GM19397 (cell line): ENCODE measurements at regions not wholly inside any gene's neighbourhood (a gene's known extent, or its start where the extent isn't known, plus 50 kb on each side); places are given as distances from the start of the nearest gene placed in this dataset.

Experiments
- ATAC-seq: cut with Tn5 transposase; IDR thresholded peaks from one replicate; pipeline ENCODE4 v1.9.1; 2021; ENCODE audit warnings: mild to moderate bottlenecking, moderate library complexity; ENCODE audit not compliant: unreplicated experiment

- no peak for ATAC-seq
Observed at GRCh38 chr6:139832493-139833305, 458.3 kb upstream of the CITED2 start.

GRCh38 chr6:139829576-139829975 is 455.1 kb upstream of the CITED2 start:
- ATAC-seq: no peak

DNA sequence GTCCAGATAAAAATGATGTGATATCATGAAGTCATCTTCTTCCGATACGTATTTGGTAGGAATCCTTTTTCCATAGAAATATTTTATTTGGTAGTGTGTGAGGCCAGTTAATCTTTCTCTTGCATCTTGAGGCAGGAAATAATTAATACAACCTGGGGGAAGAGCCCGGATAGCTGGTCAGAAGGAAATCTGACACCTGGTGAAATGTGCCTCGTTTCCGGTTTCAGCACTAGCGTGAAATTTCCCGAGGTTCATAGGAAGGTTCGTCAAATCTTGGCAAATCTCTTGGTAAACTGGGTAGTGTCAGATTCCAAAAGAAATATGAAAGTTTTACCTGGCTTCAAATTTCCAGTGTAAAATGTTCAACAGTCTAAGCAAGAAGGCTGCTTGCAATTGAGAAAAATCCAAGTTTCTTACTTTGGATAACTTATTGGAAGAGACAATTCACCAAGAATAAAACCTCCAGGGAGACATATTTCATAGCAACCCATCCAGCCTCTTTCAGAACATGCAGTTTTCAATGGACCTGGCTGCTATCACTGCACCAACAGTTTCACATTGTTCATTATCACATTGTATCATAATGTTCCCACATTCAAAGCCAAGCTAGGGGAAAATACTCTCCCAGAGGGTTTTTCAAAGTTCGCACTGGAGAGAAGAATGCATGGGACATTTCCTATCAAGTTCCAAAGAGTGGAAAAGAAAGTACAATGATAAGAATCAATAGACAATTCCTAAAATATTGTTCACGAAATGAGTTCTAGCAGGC is 454.5 kb upstream of the CITED2 start:
- no peak for ATAC-seq

GRCh38 chr6:139825935-139826374 is 451.5 kb upstream of the CITED2 start:
- ATAC-seq: no peak

GRCh38 chr6:139824864-139825263 is 450.4 kb upstream of the CITED2 start:
- no peak for ATAC-seq

GRCh38 chr6:139823808-139824126 is 449.3 kb upstream of the CITED2 start:
- no peak for ATAC-seq

DNA sequence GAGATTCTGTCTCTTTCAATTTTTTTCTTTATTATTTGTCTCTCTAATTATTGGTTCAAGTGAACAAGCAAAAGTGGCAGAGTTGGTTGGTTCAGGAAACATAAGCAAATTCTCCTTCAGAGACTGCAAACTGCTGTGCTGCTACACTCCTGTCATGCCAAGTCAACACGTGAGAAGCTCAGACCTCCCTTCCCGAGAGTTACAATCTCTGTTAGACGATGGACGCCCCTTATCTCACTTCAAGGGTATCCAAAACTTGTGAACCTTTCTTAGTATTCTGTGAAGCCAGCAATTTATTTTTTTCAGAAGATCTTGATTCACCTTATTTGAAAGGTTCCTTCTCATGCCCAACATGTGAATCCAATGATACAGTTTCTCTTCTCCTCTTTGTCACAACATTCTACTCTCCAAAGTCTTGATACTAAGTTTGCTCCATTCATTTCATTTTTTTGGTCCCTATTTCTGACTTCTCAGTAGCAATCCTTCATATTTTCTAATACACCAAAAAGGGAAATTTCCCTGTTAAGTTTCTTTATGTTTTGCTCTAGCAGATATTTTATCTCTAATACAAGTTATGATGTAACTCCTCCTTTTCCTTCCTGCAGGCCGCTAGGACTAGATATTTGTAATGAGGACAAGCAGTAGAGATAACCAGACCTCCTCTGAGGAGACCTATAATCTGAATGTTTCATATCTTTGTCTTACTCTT is 448.8 kb upstream of the CITED2 start:
- no peak for ATAC-seq

DNA sequence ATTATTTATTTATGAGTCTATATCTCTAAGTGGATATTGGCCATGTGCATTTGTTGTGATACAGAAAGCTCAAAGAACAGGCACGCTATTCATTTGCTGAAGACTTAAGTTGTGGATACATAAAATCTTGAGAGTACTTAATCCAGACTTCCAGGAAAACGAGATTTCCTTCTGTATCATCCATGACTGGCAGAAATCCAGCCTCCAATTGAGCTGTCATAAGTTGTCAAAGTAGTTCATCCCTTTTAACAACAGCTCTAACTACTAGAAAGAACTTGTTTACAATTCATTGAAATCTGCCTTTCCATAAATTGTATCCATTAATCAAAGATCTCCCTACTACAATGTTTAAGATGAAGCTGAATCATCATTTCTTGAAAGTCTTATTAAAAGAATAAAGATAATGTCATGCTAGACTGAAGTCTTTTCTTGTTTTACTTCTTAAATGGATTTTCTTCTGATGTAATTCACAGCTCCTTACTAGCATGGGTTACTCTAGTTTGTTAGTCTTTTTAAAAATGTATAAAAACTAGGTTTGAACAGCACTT is 447.3 kb upstream of the CITED2 start:
- ATAC-seq: no peak

GRCh38 chr6:139820210-139820609 is 445.8 kb upstream of the CITED2 start:
- ATAC-seq: no peak

- no peak for ATAC-seq
Observed at GRCh38 chr6:139819776-139820175, 445.3 kb upstream of the CITED2 start.

DNA sequence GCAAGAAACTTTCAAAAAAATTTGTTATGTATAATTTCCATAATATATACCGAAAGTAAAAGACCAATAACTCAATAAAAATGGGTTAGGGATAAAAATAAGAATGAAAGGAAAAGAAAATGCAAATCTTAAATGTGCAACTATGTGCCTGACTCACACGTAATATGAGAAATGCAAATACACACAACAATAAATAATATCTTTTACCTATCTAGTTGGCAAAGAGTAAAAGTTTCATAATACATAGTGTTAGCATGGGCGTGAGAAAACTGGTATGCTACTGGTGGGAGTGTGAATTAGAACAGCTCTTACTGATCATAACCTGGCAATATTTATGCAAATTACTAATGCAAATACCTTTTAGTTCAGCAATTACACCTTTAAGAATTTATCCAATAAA is 438.5 kb upstream of the CITED2 start:
- no peak for ATAC-seq

DNA sequence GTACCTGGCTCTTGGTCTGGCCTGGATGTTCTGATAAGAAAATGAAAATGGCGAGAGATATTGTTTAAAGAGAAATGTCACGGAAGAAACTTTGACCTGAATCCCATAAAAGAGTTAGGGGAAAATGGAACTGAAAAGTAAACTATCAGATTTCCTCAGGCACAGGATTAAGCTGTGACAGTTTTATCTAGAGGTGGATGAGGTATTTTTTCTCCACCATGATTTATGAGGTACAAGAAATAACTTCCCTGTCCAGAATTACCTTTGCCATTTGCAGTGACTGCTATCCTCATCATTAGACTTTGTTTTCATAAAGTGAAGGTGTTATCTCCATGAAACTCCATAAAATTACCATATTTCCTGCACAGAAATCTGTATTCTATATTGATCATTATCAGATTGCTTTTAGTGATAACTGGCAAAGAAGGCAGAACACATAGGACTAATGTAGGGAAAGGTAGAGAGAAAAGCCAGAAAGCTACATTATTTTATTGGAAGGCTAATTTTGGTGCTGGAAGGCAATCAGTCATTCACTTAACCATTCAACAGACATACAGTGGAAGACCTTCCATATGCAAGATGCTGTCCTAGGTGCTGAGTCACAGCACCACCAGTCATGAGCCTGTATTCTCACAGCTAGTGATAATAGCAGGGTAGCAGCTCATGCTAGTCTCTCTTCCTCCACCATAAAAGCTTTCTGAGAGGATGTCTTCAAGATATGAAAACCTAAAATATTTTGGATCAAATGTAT is 427.3 kb upstream of the CITED2 start:
- ATAC-seq: no peak

DNA sequence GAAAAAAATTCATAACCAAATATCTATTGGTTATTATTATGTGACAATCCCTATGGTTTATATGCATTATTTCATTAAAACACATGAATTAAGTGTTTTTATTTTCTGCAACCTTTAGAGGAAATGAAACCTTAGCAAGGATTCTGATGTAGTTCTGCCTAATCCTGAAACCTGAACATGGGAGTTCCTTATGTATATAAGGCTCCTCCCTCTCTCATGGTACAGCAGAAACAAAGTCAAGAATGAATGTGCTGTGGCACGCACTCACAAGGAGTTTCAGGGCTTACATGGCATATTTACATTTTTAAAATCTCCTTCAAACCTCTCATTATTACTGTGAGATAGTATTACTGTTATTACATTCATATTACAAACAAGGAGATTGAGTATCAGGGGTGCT is 426.4 kb upstream of the CITED2 start:
- peak; percentile 70 for ATAC-seq

DNA sequence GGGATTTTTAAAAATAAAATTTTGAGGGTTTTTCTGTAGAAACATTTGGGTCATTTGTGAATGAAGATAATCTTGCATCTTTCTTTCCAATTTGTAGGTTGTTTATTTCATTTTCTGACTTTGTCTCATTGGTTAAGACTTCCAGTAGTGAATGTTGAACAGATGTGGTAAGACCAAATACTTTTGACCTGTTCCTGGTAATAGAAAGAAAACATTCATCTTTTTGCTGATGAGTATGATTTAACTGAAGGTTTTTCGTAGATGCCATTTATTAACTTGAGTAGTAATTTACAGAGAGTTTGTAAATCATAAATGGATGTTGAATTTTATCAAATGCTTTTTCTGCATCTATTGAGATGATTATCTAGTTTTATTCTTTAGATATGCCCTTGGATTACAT is 416.1 kb upstream of the CITED2 start:
- ATAC-seq: no peak

GRCh38 chr6:139784222-139784769 is 409.8 kb upstream of the CITED2 start:
- no peak for ATAC-seq

DNA sequence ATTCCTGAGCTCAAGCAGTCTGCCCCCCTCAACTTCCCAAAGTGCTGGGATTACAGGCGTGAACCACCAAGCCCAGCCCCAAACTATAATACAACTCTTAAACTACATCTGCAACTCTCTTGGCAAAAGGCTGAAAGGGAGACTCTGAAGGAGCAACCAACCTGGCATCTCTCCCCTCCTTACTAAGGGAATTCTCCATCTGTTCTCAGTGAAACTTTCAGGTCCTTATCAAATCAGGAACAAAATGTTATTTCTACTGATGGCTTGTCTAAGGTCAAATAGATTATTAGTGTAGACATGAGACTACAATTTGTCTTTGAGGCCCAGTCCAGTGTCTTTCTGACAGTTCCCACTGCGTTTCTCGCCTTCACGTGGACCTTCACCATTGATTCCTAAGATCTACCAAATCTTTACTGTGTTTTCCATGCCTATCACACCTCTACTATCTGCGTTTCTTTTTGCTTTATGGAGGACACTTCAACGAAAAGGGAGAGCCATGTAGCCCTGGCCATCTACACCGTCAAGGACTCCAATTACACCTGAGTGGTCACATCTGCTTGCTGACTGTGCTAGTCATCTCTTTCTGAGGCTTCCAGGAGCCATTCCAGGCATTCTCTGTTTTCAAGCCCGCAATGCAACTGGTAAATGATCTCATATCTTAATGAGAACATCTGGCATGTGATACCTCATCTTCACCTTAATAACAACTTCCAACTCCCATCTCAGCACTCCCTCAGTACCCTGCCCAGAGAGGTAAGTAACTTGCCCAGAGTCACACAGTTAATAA is 405.7 kb upstream of the CITED2 start:
- no peak for ATAC-seq

DNA sequence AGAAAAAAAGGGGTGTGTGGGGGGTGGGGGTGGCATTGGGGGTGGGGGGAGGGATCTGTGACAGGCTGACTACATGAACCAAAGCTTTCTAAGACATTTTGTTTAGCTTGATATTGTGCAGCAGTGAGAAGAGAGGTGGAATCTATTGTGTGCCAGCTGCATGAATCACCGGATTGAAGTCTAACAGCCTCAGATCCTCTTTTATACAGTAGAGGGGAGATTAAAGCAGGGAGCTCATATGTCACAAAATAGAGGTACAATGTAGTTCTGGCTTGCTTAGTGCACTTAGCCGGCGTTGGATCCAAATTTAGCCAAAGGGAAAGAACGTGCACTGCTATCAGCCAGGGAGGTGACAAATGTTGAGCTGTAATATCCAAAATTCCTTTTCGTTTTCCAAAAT is 404.2 kb upstream of the CITED2 start:
- no peak for ATAC-seq

DNA sequence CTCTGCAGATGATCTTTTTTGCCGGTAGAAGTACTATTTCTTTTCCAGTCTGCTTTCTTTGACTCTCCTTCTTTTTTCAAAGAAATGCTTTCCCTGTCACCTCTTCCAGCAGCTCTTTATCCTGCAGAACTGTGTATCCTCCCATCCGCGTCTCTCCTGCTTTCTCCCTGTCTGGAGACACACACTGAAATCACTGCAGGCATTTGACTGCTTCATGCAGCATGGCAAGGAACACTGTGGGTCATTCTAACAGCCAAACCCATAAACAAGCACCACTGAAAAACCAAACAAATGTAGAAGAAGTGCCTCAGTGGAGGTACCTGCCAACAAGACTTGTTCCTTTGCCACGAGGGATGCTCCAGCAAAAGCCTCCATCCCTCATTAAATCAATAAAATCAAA is 403.7 kb upstream of the CITED2 start:
- ATAC-seq: no peak

DNA sequence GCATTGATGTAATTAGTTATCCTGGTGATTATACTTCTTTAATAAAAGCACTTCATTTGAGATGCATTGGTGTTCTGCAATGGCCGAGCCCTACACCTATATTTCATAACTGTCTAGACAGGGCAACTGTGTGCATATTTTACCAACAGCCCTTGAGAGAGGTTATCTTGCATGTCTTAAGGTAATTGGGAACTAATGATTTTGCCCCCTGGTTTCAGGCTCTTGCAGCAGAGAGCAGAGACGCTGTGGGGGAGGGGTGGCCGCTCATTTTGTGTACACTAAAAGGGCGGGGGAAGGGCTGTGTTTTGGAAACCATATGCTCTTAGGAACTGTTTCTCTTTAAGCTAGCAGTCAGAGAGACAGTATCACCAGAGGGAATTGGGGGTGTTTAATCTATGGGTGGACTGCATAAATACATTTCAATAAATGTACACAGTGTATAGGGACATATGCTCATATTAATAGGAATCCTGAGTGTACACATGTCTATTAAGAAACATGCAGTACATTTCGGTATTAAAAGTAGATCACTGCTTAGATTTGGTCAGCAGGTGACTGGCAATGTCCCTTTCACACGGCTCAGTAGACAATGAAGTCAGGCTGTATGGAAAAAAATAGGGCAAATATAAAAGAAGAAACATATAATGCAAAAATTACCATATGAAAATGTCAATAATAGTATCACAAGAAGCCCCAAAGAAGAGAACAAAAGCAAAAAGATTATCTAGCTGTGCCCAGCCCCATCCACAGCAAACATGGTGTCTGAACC is 402.9 kb upstream of the CITED2 start:
- no peak for ATAC-seq
